GM06990 (cell line): ENCODE measurements at regions not wholly inside any gene's neighbourhood (a gene's known extent, or its start where the extent isn't known, plus 50 kb on each side); places are given as distances from the start of the nearest gene placed in this dataset.
A peak's percentile ranks its signal among the peaks of the same experiment; 100 is the strongest.
"Not testable (repeated sequence)": the region's sequence is repeated elsewhere in the genome, so short reads cannot be mapped to it uniquely, and the experiment has no call there.

Source experiments
- DNase-seq: peaks from one replicate; pipeline ENCODE4 v3.0.0-alpha.2; 2011; ENCODE audit not compliant: insufficient read length; ENCODE audit errors: extremely low read depth
- H3K27me3 ChIP-seq: replicated peaks from 2 replicates; pipeline ENCODE4 v1.6.0; 2011; ENCODE audit warnings: low read length; ENCODE audit not compliant: control insufficient read depth, insufficient read depth
- H3K36me3 ChIP-seq: 2 replicates; pipeline ENCODE4 v1.5.1; 2011; ENCODE audit warnings: low read length; ENCODE audit not compliant: control insufficient read depth, insufficient read depth
- H3K4me3 ChIP-seq: replicated peaks from 2 replicates; pipeline ENCODE4 v1.5.1; 2011; ENCODE audit warnings: low read depth, mild to moderate bottlenecking, control low read depth, low read length
- CTCF ChIP-seq: IDR thresholded peaks from 2 replicates; pipeline ENCODE4 v1.5.1; 2011; ENCODE audit warnings: low read length, control low read depth, mild to moderate bottlenecking, inconsistent platforms; ENCODE audit not compliant: insufficient read depth, poor library complexity, severe bottlenecking

- H3K27me3 ChIP-seq, H3K4me3 ChIP-seq, H3K36me3 ChIP-seq, DNase-seq: not testable (repeated sequence)
These were observed 75.1 kb upstream of the ADORA2B start for GRCh38 chr17:15869868-15870267.

- H3K27me3 ChIP-seq, DNase-seq, H3K4me3 ChIP-seq, H3K36me3 ChIP-seq: not testable (repeated sequence)
These were observed 72.3 kb upstream of the ADORA2B start for GRCh38 chr17:15872677-15873076.

GRCh38 chr17:15877882-15878500 is 66.9 kb upstream of the ADORA2B start:
- H3K27me3 ChIP-seq, H3K36me3 ChIP-seq, DNase-seq, H3K4me3 ChIP-seq: not testable (repeated sequence)

- H3K27me3 ChIP-seq, result no peaks in the 10 kb centered on the region
- DNase-seq, result no peak
- H3K4me3 ChIP-seq, result no peak overlapping the region
- peak; percentile 35 for TF ChIP-seq CTCF
- H3K36me3 ChIP-seq, result no peaks in the 10 kb centered on the region
These were observed 62.7 kb upstream of the ADORA2B start for GRCh38 chr17:15882058-15882720.

- H3K27me3 ChIP-seq, result no peaks in the 10 kb centered on the region
- no peak overlapping the region for H3K4me3 ChIP-seq
- no peak for DNase-seq
- H3K36me3 ChIP-seq, result no peaks in the 10 kb centered on the region
- TF ChIP-seq CTCF, result no peak
These were observed 62.2 kb upstream of the ADORA2B start for GRCh38 chr17:15882777-15883176.

GRCh38 chr17:15883617-15884111 is 61.3 kb upstream of the ADORA2B start:
- no peak overlapping the region for H3K4me3 ChIP-seq
- H3K27me3 ChIP-seq, result no peaks in the 10 kb centered on the region
- no peak for TF ChIP-seq CTCF
- no peaks in the 10 kb centered on the region for H3K36me3 ChIP-seq
- no peak for DNase-seq

- Histone ChIP-seq H3K27me3 (no peaks in the 10 kb centered on the region), H3K36me3 (no peaks in the 10 kb centered on the region), H3K4me3 (no peak overlapping the region)
- TF ChIP-seq CTCF, result no peak
- no peak for DNase-seq
These were observed 60.2 kb upstream of the ADORA2B start for GRCh38 chr17:15884731-15885130.
